ENCODE measurements at regions not wholly inside any gene's neighbourhood (a gene's known extent, or its start where the extent isn't known, plus 50 kb on each side); places are given as distances from the start of the nearest gene placed in this dataset.
"Not testable (repeated sequence)": the region's sequence is repeated elsewhere in the genome, so short reads cannot be mapped to it uniquely, and the experiment has no call there.

GRCh38 chr3:4125576-4125975 is 177.6 kb upstream of the SETMAR start:
- no peak for DNase-seq
- intact Hi-C loops (cut with DNase I) = no loop called here

DNA sequence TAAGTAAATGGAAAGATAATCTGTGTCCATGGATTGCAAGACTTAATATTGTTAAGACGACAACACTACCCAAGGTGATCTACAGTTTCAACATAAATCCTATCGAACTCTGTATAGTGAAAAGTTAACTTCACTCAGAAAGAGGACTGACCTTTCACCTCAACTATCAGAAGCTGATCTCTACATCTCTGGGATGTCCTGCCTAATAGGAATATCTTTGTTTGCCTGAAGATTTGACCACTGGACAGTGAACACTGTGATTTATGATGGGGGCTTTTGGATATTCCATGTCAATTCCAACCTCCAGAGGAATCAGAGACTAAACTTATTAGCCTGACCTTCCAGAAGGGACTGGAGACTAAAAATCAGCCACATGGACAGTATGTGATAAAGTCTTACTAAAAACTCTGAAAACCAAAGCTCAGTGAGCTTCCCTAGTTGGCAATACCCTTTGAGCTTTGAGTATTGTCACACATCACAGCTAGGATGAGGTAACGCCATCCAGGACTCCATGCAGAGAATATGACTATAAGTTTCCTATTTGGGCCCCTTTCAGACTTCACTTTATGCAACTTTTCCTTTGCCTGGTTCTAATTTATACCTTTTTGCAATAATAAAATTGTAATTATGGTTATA is 164.9 kb upstream of the SETMAR start:
- intact Hi-C loops (cut with DNase I) = no loop called here
- no peak for DNase-seq

DNA sequence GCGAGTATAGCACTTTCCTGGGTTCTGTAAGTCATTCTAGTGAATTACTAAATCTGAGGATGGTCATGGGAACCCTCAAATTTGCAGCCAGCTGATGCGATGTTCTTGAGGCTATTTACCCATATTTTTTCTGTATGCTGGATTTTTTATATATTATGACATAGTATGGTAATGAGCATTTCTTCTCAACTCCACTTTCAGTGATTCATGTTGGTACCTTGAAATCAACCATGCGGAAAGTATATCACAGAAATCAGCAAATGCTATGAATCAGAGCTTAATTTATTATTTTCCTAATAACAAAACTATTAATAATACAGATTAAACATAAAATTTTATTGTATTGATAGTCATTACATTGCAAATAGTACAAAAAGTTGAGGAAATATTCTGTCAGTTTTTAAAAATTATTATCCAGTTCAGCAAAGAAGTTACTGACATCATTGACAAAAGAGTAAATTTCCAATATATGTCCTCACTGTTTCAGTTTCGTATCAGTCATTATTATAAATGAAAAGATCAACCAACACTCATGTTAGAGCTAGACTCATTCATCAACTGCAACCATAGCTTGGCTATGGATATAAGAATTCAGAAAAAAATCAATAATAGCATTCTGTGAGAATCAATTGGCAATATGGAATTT is 164.3 kb upstream of the SETMAR start:
- intact Hi-C loops (cut with DNase I) = no loop called here
- DNase-seq = no peak

- no peak for DNase-seq
- intact Hi-C loops (cut with DNase I) = no loop called here
Observed at GRCh38 chr3:4139462-4140140, 163.6 kb upstream of the SETMAR start.

DNA sequence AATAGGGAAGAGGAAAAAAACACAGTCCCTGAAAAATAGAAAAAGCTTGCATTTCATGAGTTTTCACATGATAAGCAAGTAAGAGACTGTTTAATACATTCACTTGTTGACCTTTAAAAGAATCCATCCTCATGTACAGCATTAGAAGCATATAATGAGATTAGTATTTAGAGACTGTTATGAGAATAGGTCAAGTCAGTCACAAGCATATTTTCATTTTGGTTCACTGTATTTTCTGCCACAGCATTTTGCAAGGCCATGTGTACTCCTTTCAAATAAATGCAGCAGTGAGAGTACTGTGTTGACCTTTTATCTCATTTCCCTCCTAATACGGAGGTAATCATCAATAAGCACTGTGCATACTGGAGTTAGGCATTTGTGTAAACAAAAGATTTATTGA is 162.2 kb upstream of the SETMAR start:
- DNase-seq = no peak
- intact Hi-C loops (cut with DNase I) = no loop called here

DNA sequence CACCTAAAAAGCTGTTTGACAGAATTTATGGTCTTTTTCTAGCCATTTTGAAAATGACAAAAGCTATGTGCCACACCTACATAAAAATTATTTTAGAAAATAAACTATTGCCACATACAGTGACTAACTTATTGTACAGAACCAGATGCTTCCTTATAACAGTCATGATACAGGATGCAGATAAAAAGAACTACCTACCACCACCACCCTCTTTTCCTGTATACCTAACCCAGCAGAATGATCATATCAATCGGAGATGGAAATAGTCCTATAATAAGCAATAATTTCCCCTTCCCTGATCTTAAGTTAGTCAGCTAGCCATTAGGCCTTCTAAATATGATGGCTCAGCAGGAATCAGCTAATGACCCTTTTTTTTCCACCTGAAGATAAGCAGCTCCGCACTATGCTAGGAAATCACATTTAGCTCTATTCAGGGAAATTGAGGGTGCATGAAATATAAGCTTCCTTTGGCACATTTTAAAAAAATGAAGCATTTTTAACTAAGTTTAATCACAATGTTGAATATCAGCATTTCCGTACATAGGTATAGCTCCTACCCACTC is 155.5 kb upstream of the SETMAR start:
- intact Hi-C loops (cut with DNase I) = no loop called here
- no peak for DNase-seq

GRCh38 chr3:4149296-4149695 is 153.9 kb upstream of the SETMAR start:
- intact Hi-C loops (cut with DNase I) = no loop called here
- no peak for DNase-seq

DNA sequence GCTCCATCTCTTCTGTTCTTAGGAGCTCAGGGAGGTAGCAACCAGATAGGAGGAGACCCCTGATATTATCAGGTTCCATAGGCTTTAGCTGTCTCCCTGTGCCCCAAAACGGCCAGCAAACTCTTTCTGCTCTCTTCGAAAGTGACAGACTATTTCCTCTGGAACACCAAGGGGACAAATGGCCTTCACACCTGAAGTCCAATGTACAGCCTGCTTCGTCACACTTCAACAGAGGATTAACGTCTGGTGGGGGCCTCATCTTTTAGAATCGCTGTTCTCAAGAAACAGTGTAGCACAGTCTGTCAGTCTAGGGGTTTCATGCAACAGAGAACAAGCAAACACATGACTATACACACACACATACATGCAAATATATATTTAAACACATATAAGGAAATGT is 152.4 kb upstream of the SETMAR start:
- intact Hi-C loops (cut with DNase I) = no loop called here
- no peak for DNase-seq

GRCh38 chr3:4151859-4152258 is 151.3 kb upstream of the SETMAR start:
- intact Hi-C loops (cut with DNase I) = no loop called here
- no peak for DNase-seq

GRCh38 chr3:4153771-4154170 is 149.4 kb upstream of the SETMAR start:
- no peak for DNase-seq
- intact Hi-C loops (cut with DNase I) = no loop called here

DNA sequence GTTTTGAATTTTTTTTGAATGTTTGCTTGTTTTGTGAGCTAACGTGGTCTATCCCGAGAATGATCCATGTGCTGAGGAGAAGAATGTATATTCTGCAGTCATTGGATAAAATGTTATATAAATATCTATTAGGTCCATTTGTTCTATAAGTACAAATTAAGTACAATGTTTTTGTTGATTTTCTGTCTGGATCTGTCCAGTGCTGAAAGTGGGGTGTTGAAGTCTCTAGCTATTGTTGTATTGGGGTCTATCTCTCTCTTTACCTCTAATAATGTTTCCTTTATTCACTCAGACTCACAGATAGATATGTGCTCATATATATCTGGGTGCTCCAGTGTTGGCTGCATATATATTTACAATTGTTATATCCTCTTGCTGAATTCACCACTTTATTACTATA is 144.8 kb upstream of the SETMAR start:
- DNase-seq = no peak
- intact Hi-C loops (cut with DNase I) = no loop called here

GRCh38 chr3:4162096-4162495 is 141.1 kb upstream of the SETMAR start:
- intact Hi-C loops (cut with DNase I) = no loop called here

DNA sequence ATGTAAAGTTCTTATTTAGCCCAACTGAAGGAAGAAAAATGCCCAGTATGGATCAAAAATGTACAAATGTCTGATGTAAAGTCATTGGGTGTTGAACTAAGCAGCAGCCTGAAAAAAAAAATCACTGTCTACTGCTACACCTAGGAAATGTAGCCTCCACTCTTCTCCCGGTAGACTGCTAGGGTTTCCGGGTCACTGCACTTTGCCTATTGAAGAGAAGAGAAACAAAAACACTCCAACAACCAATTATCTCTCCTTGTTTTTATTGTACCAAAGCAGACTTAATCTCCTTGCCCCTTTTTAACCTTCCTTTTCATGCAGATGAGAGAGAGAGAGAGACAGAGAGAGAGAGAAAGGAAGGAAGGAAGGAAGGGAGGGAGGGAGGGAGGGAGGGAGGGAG is 140.2 kb upstream of the SETMAR start:
- no peak for DNase-seq
- intact Hi-C loops (cut with DNase I) = no loop called here

More at GRCh38 chr3:4162096-4162495, 141.1 kb upstream of the SETMAR start:
- DNase-seq = no peak

GRCh38 chr3:4166540-4166939 is 136.6 kb upstream of the SETMAR start:
- no peak for DNase-seq
- intact Hi-C loops (cut with DNase I) = no loop called here

DNA sequence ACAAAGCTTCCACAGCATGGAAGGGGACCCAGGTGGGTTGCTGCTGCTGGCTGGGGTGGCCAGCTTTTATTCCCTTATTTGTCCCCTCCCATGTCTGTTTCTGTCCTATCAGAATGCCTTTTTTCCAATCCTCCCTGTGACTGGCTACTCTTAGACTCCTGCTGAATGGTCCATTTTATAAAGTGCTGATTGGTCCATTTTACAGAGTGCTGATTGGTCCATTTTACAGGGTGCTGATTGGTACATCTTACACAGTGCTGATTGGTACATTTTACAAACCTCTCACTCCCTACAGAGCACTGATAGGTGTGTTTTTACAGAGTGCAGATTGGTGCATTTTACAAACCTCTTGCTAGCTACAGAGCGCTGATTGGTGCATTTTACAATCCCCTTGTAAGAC is 135.9 kb upstream of the SETMAR start:
- intact Hi-C loops (cut with DNase I); DNase-seq: not testable (repeated sequence)

DNA sequence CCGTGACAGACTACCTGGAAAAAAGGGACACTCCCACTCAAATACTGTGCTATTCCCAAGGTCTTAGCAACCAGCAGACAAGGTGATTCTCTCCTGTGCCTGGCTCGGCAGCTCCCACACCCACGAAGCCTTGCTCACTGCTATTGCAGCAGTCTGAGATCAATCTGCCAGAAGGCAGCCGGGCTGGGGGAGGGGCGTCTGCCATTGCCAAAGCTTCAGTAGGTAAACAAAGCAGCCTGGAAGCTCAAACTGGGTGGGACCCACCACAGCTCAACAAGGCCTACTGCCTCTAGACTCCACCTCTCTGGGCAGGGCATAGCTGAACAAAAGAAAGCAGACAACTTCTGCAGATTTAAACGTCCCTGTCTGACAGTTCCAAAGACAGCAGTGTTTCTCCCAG is 128.4 kb upstream of the SETMAR start:
- peak in 27 of 42 donors; percentile 3 to 73 (median 51) for DNase-seq
- intact Hi-C loops (cut with DNase I) = no loop called here

GRCh38 chr3:4191971-4192370 is 111.2 kb upstream of the SETMAR start:
- no peak for DNase-seq
- intact Hi-C loops (cut with DNase I) = no loop called here

DNA sequence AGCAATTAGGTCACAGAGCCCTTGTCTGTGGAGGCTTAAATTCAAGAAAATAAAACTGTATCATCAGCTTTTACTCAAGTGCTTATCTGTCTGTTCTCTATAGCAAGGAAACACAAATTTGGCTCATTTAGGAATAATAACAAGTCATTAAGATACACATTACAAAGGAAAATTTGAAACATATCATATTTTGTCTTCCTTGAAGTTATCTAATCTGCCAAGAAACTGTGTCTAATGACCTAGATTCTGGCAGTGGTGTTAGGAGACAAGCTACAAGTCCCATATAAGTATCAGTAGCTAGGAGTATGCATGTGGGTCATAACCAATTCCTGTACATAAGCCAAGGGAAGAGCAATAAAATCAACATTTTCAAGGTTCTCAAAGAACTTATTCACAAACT is 108.2 kb upstream of the SETMAR start:
- intact Hi-C loops (cut with DNase I) = no loop called here
- no peak for DNase-seq

DNA sequence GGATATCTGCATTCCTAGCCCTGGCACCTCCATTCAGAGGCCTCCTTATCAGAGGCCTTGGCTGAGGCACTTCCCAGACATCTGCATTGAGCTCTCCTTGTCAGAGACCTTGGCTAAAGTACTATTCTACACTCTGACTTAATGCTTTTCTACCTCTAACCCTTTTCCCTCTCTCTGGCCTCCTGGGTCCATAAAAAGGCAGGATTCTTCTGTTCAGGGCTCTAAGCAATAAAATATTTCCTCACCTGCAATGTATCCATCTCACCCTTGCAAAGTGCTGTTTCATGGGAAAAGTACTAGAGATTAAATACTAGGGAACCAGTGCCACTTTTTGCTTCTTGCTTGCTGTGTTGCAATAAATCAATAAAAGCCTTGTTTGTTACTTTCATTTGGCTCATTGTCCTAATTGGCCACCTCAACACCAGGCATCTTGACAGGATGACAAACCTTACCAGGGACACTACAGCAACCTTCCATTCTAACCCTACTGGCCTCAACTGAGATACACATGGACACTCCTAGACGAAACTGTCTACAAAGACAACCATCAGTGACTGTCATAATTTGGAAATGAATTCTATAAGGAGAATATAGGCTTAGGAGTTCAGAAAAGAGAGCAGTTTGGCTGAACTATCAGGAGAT is 106.5 kb upstream of the SETMAR start:
- intact Hi-C loops (cut with DNase I) = no loop called here
- no peak for DNase-seq

- no peak for DNase-seq
- intact Hi-C loops (cut with DNase I) = no loop called here
Observed at GRCh38 chr3:4197670-4198069, 105.5 kb upstream of the SETMAR start.

Data from head of caudate nucleus (tissue), 42 donors.